ENCODE measurements at regions not wholly inside any gene's neighbourhood (a gene's known extent, or its start where the extent isn't known, plus 50 kb on each side); places are given as distances from the start of the nearest gene placed in this dataset.

- TF ChIP-seq CTCF (IDR thresholded peaks at IDR 0.05): no peak
- TF ChIP-seq EZH2 (IDR thresholded peaks at IDR 0.05; ENCODE audit: borderline replicate concordance, insufficient read depth, low read depth, low read length, poor library complexity, severe bottlenecking): no peak
Measured at GRCh38 chr5:105934171-105934570, 1736.6 kb downstream of the EFNA5 start.
